IMR-90 (cell line): ENCODE measurements at regions not wholly inside any gene's neighbourhood (a gene's known extent, or its start where the extent isn't known, plus 50 kb on each side); places are given as distances from the start of the nearest gene placed in this dataset.

Experiments
- POLR2A ChIP-seq: IDR thresholded peaks from 2 replicates; pipeline ENCODE4 v1.6.1; 2012; ENCODE audit warnings: mild to moderate bottlenecking, low read depth, low read length
- RAD21 ChIP-seq: IDR thresholded peaks from 2 replicates; pipeline ENCODE4 v1.6.1; 2012; ENCODE audit warnings: low read length, improper control_type of control experiment
- SMC3 ChIP-seq: fragments of 150-350 bp; IDR thresholded peaks from 2 replicates; pipeline ENCODE4 v1.6.1; 2016; ENCODE audit warnings: low read depth, mild to moderate bottlenecking, antibody characterized with exemption, low read length, moderate library complexity
- TF ChIP-seq, protein P1 (sequence below): conservative IDR thresholded peaks from 2 replicates; pipeline ENCODE4 v1.5.1; 2012; ENCODE audit warnings: mild to moderate bottlenecking, low read depth, low read length, improper control_type of control experiment

DNA sequence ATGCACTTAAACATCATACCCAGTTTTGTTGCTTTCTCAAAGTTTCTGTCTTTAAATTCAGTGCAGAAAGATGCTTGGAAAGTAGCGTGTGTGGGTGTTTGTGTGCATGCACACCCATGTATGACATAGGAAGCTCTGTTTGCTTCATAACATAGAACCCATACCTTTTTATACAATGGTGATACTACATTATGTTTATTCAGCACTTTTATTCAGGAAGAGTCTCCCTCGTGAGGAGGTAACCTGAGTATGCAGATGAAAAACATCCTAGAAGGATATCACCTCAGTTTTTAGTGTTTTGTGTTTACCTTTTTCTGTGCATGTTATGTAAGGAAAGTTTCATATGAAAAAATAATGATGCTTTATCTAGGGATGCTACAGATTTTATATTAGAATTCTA is 111.2 kb downstream of the SST start:
- TF ChIP-seq POLR2A = no peak
- TF ChIP-seq, protein P1, sequence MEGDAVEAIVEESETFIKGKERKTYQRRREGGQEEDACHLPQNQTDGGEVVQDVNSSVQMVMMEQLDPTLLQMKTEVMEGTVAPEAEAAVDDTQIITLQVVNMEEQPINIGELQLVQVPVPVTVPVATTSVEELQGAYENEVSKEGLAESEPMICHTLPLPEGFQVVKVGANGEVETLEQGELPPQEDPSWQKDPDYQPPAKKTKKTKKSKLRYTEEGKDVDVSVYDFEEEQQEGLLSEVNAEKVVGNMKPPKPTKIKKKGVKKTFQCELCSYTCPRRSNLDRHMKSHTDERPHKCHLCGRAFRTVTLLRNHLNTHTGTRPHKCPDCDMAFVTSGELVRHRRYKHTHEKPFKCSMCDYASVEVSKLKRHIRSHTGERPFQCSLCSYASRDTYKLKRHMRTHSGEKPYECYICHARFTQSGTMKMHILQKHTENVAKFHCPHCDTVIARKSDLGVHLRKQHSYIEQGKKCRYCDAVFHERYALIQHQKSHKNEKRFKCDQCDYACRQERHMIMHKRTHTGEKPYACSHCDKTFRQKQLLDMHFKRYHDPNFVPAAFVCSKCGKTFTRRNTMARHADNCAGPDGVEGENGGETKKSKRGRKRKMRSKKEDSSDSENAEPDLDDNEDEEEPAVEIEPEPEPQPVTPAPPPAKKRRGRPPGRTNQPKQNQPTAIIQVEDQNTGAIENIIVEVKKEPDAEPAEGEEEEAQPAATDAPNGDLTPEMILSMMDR = no peak
- TF ChIP-seq SMC3 = no peak
- no peak for TF ChIP-seq RAD21
